Breast epithelium (tissue), 4 donors: ENCODE measurements at regions not wholly inside any gene's neighbourhood (a gene's known extent, or its start where the extent isn't known, plus 50 kb on each side); places are given as distances from the start of the nearest gene placed in this dataset.

Experiments used
- DNase-seq, 2 donors: peaks; one replicate each; pipeline ENCODE4 v3.0.0-alpha.2; 2019; ENCODE audit warnings: low spot score in 2 of 2
- H3K27ac ChIP-seq, 2 donors: fragments of 200-600 bp; sonication (generic) in 1 of 2; one replicate each; pipeline ENCODE4 v1.5.1; 2016 to 2019; ENCODE audit warnings: mild to moderate bottlenecking in 1 of 2
- H3K27me3 ChIP-seq, 2 donors: fragments of 200-600 bp; sonication (generic) in 1 of 2; one replicate each; pipeline versions ENCODE4 v1.5.1 to v1.6.0; 2017 to 2019; ENCODE audit warnings: control low read depth in 1 of 2, mild to moderate bottlenecking in 1 of 2
- H3K36me3 ChIP-seq: fragments of 200-600 bp; one replicate; pipeline ENCODE4 v1.5.1; 2019
- H3K4me1 ChIP-seq, 2 donors: fragments of 200-600 bp; sonication (generic); one replicate each; pipeline ENCODE4 v1.5.1; 2016 to 2019; ENCODE audit warnings: control low read depth in 1 of 2
- H3K4me3 ChIP-seq, 3 donors: fragments of 200-600 bp; sonication (generic); 1 replicate in 2 of 3; 2 replicates in 1 of 3; pipeline ENCODE4 v1.5.1; 2016 to 2019; ENCODE audit warnings: mild to moderate bottlenecking in 3 of 3, moderate library complexity in 2 of 3
- H3K9me3 ChIP-seq, 2 donors: fragments of 200-600 bp; sonication (generic) in 1 of 2; one replicate each; pipeline ENCODE4 v1.5.1; 2016 to 2019; ENCODE audit warnings: control low read depth in 1 of 2
- POLR2A ChIP-seq: fragments of 450-650 bp; IDR thresholded peaks from one replicate; pipeline ENCODE4 v1.6.1; 2016; ENCODE audit warnings: antibody characterized with exemption, mild to moderate bottlenecking, moderate library complexity
- POLR2AphosphoS5 ChIP-seq, 3 donors: sonication (generic); formaldehyde crosslinking; IDR thresholded peaks; one replicate each; pipeline ENCODE4 v1.6.1; 2017; ENCODE audit warnings: antibody characterized with exemption in 3 of 3
- intact Hi-C: fragments of 100-400 bp; cut with DNase I; formaldehyde crosslinking; loops from one replicate; pipeline ENCODE4 v1.15.1; 2023; ENCODE audit warnings: low total_unique reads
- TF ChIP-seq, protein P1 (sequence below), 3 donors: fragments of 450-650 bp; IDR thresholded peaks; one replicate each; pipeline ENCODE4 v1.5.1; 2016 to 2017; ENCODE audit warnings: antibody characterized with exemption in 3 of 3, mild to moderate bottlenecking in 3 of 3, moderate library complexity in 3 of 3

DNA sequence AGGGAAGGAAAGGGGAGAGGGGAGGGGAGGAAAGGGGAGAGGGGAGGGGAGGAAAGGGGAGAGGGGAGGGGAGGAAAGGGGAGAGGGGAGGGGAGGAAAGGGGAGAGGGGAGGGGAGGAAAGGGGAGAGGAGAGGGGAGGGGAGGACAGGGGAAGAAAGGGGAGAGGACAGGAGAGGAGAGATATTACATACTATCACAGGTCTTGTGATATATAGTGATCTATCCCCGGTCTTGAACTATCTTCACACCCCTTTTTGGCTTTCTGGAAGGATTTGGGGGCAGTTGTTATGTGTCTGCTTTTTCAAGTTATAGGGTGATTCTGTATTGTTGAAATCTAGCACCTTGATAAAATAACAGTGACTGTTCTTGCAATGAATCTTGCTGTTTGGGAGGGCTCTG lies 92.1 kb upstream of the ID2 start:
- Histone ChIP-seq H3K9me3 (no peaks in the 10 kb centered on the region), H3K36me3 (no peaks in the 10 kb centered on the region), H3K27ac (no peak overlapping the region), H3K4me3 (no peak overlapping the region), H3K4me1 (no peaks in the 10 kb centered on the region), H3K27me3 (no peaks in the 10 kb centered on the region)
- TF ChIP-seq, protein P1, sequence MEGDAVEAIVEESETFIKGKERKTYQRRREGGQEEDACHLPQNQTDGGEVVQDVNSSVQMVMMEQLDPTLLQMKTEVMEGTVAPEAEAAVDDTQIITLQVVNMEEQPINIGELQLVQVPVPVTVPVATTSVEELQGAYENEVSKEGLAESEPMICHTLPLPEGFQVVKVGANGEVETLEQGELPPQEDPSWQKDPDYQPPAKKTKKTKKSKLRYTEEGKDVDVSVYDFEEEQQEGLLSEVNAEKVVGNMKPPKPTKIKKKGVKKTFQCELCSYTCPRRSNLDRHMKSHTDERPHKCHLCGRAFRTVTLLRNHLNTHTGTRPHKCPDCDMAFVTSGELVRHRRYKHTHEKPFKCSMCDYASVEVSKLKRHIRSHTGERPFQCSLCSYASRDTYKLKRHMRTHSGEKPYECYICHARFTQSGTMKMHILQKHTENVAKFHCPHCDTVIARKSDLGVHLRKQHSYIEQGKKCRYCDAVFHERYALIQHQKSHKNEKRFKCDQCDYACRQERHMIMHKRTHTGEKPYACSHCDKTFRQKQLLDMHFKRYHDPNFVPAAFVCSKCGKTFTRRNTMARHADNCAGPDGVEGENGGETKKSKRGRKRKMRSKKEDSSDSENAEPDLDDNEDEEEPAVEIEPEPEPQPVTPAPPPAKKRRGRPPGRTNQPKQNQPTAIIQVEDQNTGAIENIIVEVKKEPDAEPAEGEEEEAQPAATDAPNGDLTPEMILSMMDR (IDR thresholded peaks at IDR 0.05), result no peak
- TF ChIP-seq POLR2AphosphoS5 (IDR thresholded peaks at IDR 0.05), result no peak
- TF ChIP-seq POLR2A, result no peak
- intact Hi-C loops, result no loop called here
- DNase-seq, result no peak

DNA sequence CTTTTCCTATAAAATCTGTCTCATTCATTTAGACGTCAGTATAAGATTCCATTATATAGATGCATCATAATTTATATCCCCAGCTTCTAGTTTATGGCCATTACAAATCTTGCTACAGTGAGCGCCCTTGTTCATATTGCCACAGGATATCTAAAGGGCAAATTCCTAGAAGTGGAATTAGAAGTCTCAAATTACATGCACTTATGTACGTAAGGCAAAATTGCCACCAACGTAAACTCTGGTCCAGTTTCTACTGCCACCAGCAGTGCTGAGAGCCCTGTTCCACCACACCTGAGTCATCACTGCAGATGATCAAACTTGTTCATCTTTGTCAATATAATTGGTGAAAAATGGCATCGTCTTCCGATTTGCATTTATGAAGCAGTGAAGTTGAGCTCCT lies 90.9 kb upstream of the ID2 start:
- no peak for DNase-seq
- H3K27ac ChIP-seq, result no peak overlapping the region
- H3K4me3 ChIP-seq, result no peak overlapping the region
- no peaks in the 10 kb centered on the region for H3K36me3 ChIP-seq
- no peaks in the 10 kb centered on the region for H3K9me3 ChIP-seq
- H3K27me3 ChIP-seq, result no peaks in the 10 kb centered on the region
- intact Hi-C loops, result no loop called here
- TF ChIP-seq POLR2A (no peak), POLR2AphosphoS5 (IDR thresholded peaks at IDR 0.05) (no peak)
- TF ChIP-seq, protein P1 (IDR thresholded peaks at IDR 0.05), result no peak
- H3K4me1 ChIP-seq, result no peaks in the 10 kb centered on the region

DNA sequence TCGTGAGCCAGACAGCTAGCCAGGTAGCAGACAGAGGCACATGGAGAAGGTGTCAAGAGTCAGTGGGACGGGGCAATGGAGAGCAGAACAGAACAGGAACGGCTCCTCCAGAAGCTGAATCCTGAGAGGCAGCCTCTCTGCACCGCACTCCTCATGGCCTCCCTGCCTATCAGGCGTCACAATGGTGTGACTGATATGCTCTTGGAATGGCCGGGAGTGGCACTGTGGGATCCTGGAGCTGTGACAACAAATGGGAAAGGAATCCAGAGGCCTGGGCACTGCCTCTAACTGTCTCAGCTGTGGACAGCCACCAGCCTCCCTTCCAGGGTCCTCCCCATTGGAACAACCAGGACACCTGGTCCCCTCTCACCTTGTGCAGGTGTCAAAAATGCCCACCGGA lies 89.1 kb upstream of the ID2 start:
- DNase-seq, result no peak
- intact Hi-C loops, result no loop called here

DNA sequence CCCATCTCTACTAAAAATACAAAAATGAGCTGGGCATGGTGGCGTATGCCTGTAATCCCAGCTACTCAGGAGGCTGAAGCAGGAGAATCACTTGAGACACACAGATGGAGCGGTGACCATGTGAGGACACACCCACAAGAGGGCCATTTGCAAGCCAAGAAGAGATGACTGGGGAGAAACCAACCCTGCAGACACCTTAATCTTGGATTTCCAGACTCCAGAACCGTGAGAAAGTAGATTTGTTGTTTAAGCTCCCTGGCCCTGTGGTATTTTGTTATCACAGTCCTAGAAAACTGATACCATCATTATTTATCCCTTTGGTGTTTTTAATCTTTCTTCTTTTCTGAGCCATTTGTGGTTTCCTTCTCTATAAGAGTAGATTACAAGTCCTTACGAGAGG lies 88.6 kb upstream of the ID2 start:
- Histone ChIP-seq H3K27me3 (no peaks in the 10 kb centered on the region), H3K4me1 (no peaks in the 10 kb centered on the region), H3K27ac (no peak overlapping the region), H3K9me3 (no peaks in the 10 kb centered on the region), H3K36me3 (no peaks in the 10 kb centered on the region), H3K4me3 (no peak overlapping the region)
- intact Hi-C loops, result no loop called here
- TF ChIP-seq POLR2A (no peak), POLR2AphosphoS5 (IDR thresholded peaks at IDR 0.05) (no peak)
- DNase-seq, result no peak

More for the DNA sequence above, 89.1 kb upstream of the ID2 start:
- Histone ChIP-seq H3K4me3 (no peak overlapping the region), H3K9me3 (no peaks in the 10 kb centered on the region), H3K36me3 (no peaks in the 10 kb centered on the region), H3K27me3 (no peaks in the 10 kb centered on the region), H3K27ac (no peak overlapping the region), H3K4me1 (no peaks in the 10 kb centered on the region)
- TF ChIP-seq, protein P1 (IDR thresholded peaks at IDR 0.05), result no peak
- TF ChIP-seq POLR2AphosphoS5 (IDR thresholded peaks at IDR 0.05) (no peak), POLR2A (no peak)

DNA sequence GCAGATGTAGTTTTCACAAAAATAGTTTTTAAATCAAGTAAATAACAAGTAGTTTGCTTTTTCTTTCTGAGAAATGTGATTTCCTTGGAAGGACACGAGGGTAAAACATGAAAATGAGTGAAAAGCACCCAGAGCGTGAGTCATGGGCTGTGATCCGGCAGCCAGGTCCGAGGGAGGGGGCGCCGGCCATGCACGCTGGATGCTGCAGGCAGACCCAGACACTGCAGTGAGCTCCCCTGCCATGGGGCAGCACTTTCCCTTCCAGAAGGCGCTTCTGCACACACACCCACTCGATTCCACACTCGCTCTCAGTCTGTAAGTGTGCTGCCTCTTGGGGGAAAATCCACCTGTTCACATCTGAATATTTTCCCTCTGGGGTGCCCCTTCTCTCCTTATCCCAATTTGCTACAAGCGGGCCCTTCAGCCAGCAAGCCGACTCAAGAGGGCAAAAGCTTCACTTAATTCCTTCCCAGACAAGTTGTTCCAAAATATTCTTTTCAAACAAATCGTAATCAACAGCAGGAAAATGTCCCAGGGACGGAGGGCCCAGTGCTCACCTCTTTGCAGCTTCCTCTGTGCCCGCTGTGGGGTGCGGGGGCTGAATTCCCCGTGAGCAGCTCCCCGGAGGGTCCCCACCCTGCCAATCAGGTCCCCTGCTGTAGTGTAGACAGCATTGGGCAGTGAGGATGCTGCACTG lies 87.0 kb upstream of the ID2 start:
- TF ChIP-seq POLR2A, result no peak
- TF ChIP-seq, protein P1 (IDR thresholded peaks at IDR 0.05), result no peak
- no peak for TF ChIP-seq POLR2AphosphoS5 (IDR thresholded peaks at IDR 0.05)
- DNase-seq, result no peak
- Histone ChIP-seq H3K4me1 (no peaks in the 10 kb centered on the region), H3K27ac (no peak overlapping the region), H3K36me3 (no peaks in the 10 kb centered on the region), H3K4me3 (no peak overlapping the region), H3K27me3 (no peaks in the 10 kb centered on the region), H3K9me3 (no peaks in the 10 kb centered on the region)
- intact Hi-C loops, result no loop called here
